ENCODE measurements at regions not wholly inside any gene's neighbourhood (a gene's known extent, or its start where the extent isn't known, plus 50 kb on each side); places are given as distances from the start of the nearest gene placed in this dataset.
"Not testable (repeated sequence)": the region's sequence is repeated elsewhere in the genome, so short reads cannot be mapped to it uniquely, and the experiment has no call there.

- DNase-seq (ENCODE audit: low read depth) = no peak
- TF ChIP-seq CTCF (IDR thresholded peaks at IDR 0.05; ENCODE audit: control insufficient read depth, extremely low read depth, insufficient read depth) = no peak
Measured at GRCh38 chr14:39500253-39500652, 68.0 kb upstream of the FBXO33 start.

GRCh38 chr14:39499514-39499913, 67.3 kb upstream of the FBXO33 start:
- TF ChIP-seq CTCF (IDR thresholded peaks at IDR 0.05; ENCODE audit: control insufficient read depth, extremely low read depth, insufficient read depth) = no peak
- DNase-seq (ENCODE audit: low read depth) = no peak
- H3K4me3 ChIP-seq (ENCODE audit: low read depth, low read length) = no peak overlapping the region

More at GRCh38 chr14:39500253-39500652, 68.0 kb upstream of the FBXO33 start:
- no peak overlapping the region for H3K4me3 ChIP-seq (ENCODE audit: low read depth, low read length)

GRCh38 chr14:39497677-39498076, 65.4 kb upstream of the FBXO33 start:
- DNase-seq (ENCODE audit: low read depth); H3K4me3 ChIP-seq (ENCODE audit: low read depth, low read length): not testable (repeated sequence)

- TF ChIP-seq CTCF (IDR thresholded peaks at IDR 0.05; ENCODE audit: control insufficient read depth, extremely low read depth, insufficient read depth) = no peak
- no peak overlapping the region for H3K4me3 ChIP-seq (ENCODE audit: low read depth, low read length)
- no peak for DNase-seq (ENCODE audit: low read depth)
Measured at GRCh38 chr14:39492267-39492666, 60.0 kb upstream of the FBXO33 start.

GRCh38 chr14:39491134-39491571, 58.9 kb upstream of the FBXO33 start:
- 0 out of 2 replicates have a peak, but pooled peaks have one; percentile 22 for TF ChIP-seq CTCF (IDR thresholded peaks at IDR 0.05; ENCODE audit: control insufficient read depth, extremely low read depth, insufficient read depth)
- H3K4me3 ChIP-seq (ENCODE audit: low read depth, low read length) = no peak overlapping the region
- DNase-seq (ENCODE audit: low read depth) = peak; percentile 4

GRCh38 chr14:39488600-39488999, 56.4 kb upstream of the FBXO33 start:
- no peak for TF ChIP-seq CTCF (IDR thresholded peaks at IDR 0.05; ENCODE audit: control insufficient read depth, extremely low read depth, insufficient read depth)
- H3K4me3 ChIP-seq (ENCODE audit: low read depth, low read length) = no peak overlapping the region
- DNase-seq (ENCODE audit: low read depth) = no peak

GRCh38 chr14:39483682-39484081, 51.4 kb upstream of the FBXO33 start:
- no peak overlapping the region for H3K4me3 ChIP-seq (ENCODE audit: low read depth, low read length)
- no peak for TF ChIP-seq CTCF (IDR thresholded peaks at IDR 0.05; ENCODE audit: control insufficient read depth, extremely low read depth, insufficient read depth)
- no peak for DNase-seq (ENCODE audit: low read depth)

Measured in LNCaP clone FGC (cell line).